Endodermal cell (in vitro differentiated cells): ENCODE measurements at regions not wholly inside any gene's neighbourhood (a gene's known extent, or its start where the extent isn't known, plus 50 kb on each side); places are given as distances from the start of the nearest gene placed in this dataset.

ENCODE experiments used
- DNase-seq: peaks from one replicate; pipeline ENCODE4 v3.0.0-alpha.2; 2017
- H3K27ac ChIP-seq: 2 replicates; pipeline ENCODE4 v1.5.1; 2013; ENCODE audit warnings: mild to moderate bottlenecking, low read depth, low read length, moderate library complexity
- H3K27me3 ChIP-seq: 2 replicates; pipeline ENCODE4 v1.6.1; 2013; ENCODE audit warnings: mild to moderate bottlenecking, low read length, moderate library complexity; ENCODE audit not compliant: insufficient read depth, control insufficient read depth, poor library complexity, severe bottlenecking
- H3K36me3 ChIP-seq: 2 replicates; pipeline ENCODE4 v1.7.0; 2013; ENCODE audit warnings: mild to moderate bottlenecking, low read length, moderate library complexity; ENCODE audit not compliant: control insufficient read depth, insufficient read depth
- H3K4me1 ChIP-seq: one replicate; pipeline ENCODE4 v1.7.0; 2013; ENCODE audit warnings: low read length; ENCODE audit not compliant: control insufficient read depth, insufficient read depth
- H3K4me3 ChIP-seq: 2 replicates; pipeline ENCODE4 v1.5.1; 2013; ENCODE audit warnings: mild to moderate bottlenecking, low read length, moderate library complexity
- H3K9ac ChIP-seq: 2 replicates; pipeline ENCODE4 v1.6.1; 2013; ENCODE audit warnings: mild to moderate bottlenecking, low read length, moderate library complexity; ENCODE audit not compliant: poor library complexity, severe bottlenecking; ENCODE audit errors: extremely low read depth
- H3K9me3 ChIP-seq: 2 replicates; pipeline ENCODE4 v1.6.1; 2013; ENCODE audit warnings: mild to moderate bottlenecking, low read length, moderate library complexity; ENCODE audit not compliant: control insufficient read depth
- H3K27ac Mint-ChIP-seq: 2 replicates; pipeline ENCODE4 v1.8.0; 2020; ENCODE audit warnings: mixed read lengths
- H3K27me3 Mint-ChIP-seq: 2 replicates; pipeline ENCODE4 v1.8.0; 2021; ENCODE audit warnings: mild to moderate bottlenecking, mixed read lengths; ENCODE audit not compliant: insufficient read depth
- H3K36me3 Mint-ChIP-seq: 2 replicates; pipeline ENCODE4 v1.8.0; 2020; ENCODE audit warnings: low read depth, mixed read lengths
- H3K4me1 Mint-ChIP-seq: 2 replicates; pipeline ENCODE4 v1.8.0; 2020; ENCODE audit warnings: mixed read lengths
- H3K4me3 Mint-ChIP-seq: 2 replicates; pipeline ENCODE4 v1.8.0; 2020; ENCODE audit warnings: mild to moderate bottlenecking, moderate library complexity, mixed read lengths
- H3K9me3 Mint-ChIP-seq: 2 replicates; pipeline ENCODE4 v1.8.0; 2020; ENCODE audit warnings: mild to moderate bottlenecking, mixed read lengths
- CTCF ChIP-seq: fragments of 200-600 bp; sonication (generic); conservative IDR thresholded peaks from 2 replicates; pipeline ENCODE4 v1.5.0; 2021; ENCODE audit warnings: antibody characterized with exemption, mild to moderate bottlenecking
- WGBS, 2 experiments: methylation state at CpG; one replicate each; pipeline versions ENCODE4 v1.1.5 to v1.1.7; 2013; ENCODE audit warnings: missing lambda C conversion rate in 2 of 2, mixed read lengths in 1 of 2; ENCODE audit not compliant: insufficient coverage in 1 of 2, insufficient read length in 1 of 2; 5-methylcytosine and 5-hydroxymethylcytosine counted together

DNA sequence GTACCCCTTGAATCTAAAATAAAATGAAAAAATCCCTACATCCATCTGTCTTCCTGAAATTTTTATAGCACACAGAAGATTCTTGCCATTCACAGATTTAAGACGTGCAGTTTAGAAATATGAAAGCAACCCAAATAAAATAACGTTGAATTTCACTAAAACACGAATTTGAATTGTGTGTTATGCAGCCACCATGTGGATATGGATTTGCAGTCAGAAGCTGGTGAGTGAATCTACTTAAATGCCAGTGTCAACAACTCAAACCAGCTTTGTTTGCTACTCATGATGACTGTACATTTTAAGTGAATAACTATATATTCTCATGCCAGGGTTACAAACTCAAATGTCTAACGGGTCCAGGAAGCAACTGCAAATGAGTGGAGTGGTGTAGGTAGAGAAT lies 173.0 kb upstream of the HAND2 start:
- Histone ChIP-seq H3K9me3 (no peaks in the 10 kb centered on the region), H3K27ac (no peak overlapping the region), H3K36me3 (no peaks in the 10 kb centered on the region), H3K9ac (no peak overlapping the region), H3K27me3 (no peaks in the 10 kb centered on the region), H3K4me3 (no peak overlapping the region), H3K4me1 (no peaks in the 10 kb centered on the region)
- Mint-ChIP-seq H3K4me1 (no peaks in the 10 kb centered on the region), H3K4me3 (no peak overlapping the region), H3K36me3 (no peaks in the 10 kb centered on the region), H3K27ac (no peak overlapping the region), H3K9me3 (no peaks in the 10 kb centered on the region), H3K27me3 (no peaks in the 10 kb centered on the region)
- 88 to 96% methylated on average over 3 to 4 of the region's 4 CpGs for WGBS, 2 experiments
- DNase-seq, result no peak
- TF ChIP-seq CTCF, result no peak

DNA sequence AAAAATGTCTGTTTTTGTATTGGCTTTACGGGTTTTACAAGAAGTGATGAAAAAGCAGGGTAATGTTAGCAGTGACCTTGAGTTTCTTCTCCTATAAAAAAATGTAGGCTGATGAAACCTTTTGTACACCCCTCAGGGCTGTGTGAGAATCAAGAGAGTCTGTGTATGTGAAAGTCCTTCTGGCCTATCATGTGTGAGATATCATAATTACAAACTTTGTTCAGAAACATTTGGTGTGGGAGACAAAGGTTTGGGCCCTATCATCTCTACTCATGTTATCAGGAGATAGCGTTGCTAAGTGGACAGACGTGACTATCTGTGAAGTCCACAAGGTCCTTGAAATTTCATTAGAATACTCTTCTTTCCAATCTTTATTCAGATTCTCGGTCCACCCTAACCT lies 170.6 kb upstream of the HAND2 start:
- Histone ChIP-seq H3K36me3 (no peaks in the 10 kb centered on the region), H3K4me3 (no peak overlapping the region), H3K9me3 (no peaks in the 10 kb centered on the region), H3K27ac (no peak overlapping the region), H3K4me1 (no peaks in the 10 kb centered on the region), H3K27me3 (no peaks in the 10 kb centered on the region), H3K9ac (no peak overlapping the region)
- no peaks in the 10 kb centered on the region for H3K36me3 Mint-ChIP-seq
- 73 to 88% methylated on average over 3 to 4 of the region's 4 CpGs for WGBS, 2 experiments
- no peaks in the 10 kb centered on the region for H3K9me3 Mint-ChIP-seq
- no peaks in the 10 kb centered on the region for H3K27me3 Mint-ChIP-seq
- no peak for TF ChIP-seq CTCF
- no peaks in the 10 kb centered on the region for H3K4me1 Mint-ChIP-seq
- H3K4me3 Mint-ChIP-seq, result no peak overlapping the region
- H3K27ac Mint-ChIP-seq, result no peak overlapping the region
- DNase-seq, result no peak

DNA sequence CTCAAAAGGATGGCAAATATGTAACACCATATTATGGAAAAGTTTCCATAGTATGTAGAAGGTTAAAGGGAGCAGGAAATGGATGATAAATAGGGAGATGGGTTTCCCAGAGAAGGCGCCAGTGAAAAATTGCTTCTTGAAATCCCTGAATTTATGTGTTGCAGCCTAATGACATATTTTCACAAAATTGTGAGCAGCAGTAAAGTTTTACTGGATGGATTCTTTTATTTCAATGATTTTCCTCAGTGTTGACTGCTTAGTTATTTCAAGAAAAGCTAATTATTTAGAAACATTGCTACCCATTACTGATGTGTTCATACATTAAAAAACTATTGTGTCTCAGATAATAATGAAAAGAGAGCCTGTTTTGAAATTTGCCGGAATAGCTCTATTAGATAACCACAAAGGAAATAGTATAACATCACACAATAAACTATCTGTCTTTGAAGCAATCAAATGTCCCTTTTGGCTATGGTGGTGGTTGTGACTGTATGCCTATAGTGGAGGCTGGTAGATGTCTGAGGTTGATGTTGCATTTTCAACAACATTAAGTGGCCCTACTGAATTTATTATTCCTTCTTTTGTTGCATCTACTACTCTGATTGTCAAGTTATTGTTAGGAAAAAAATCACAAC lies 169.9 kb upstream of the HAND2 start:
- DNase-seq, result no peak
- no peak overlapping the region for H3K4me3 Mint-ChIP-seq
- no peaks in the 10 kb centered on the region for H3K36me3 ChIP-seq
- no peak overlapping the region for H3K27ac Mint-ChIP-seq
- no peaks in the 10 kb centered on the region for H3K36me3 Mint-ChIP-seq
- H3K27ac ChIP-seq, result no peak overlapping the region
- TF ChIP-seq CTCF, result no peak
- H3K9ac ChIP-seq, result no peak overlapping the region
- no peaks in the 10 kb centered on the region for H3K9me3 ChIP-seq
- no peak overlapping the region for H3K4me3 ChIP-seq
- 99% methylated on average over 2 of the region's 2 CpGs; no CpG with 5 or more reads in 1 of the 2 experiments for WGBS, 2 experiments
- H3K9me3 Mint-ChIP-seq, result no peaks in the 10 kb centered on the region
- H3K4me1 ChIP-seq, result no peaks in the 10 kb centered on the region
- no peaks in the 10 kb centered on the region for H3K27me3 ChIP-seq
- no peaks in the 10 kb centered on the region for H3K27me3 Mint-ChIP-seq
- no peaks in the 10 kb centered on the region for H3K4me1 Mint-ChIP-seq
